Stimulated activated naive CD8-positive, alpha-beta T cell treated with anti-CD3 and anti-CD28 coated beads, Interleukin-15, amount 100 ng/mL, for 72 hours (primary cell): ENCODE measurements at regions not wholly inside any gene's neighbourhood (a gene's known extent, or its start where the extent isn't known, plus 50 kb on each side); places are given as distances from the start of the nearest gene placed in this dataset.
"Not testable (repeated sequence)": the region's sequence is repeated elsewhere in the genome, so short reads cannot be mapped to it uniquely, and the experiment has no call there.

Experiments used
- ATAC-seq: fragments of 150-1000 bp; cut with Tn5 transposase; 2 replicates; pipeline ENCODE4 v1.10.0; 2021; ENCODE audit warnings: mild to moderate bottlenecking, moderate library complexity
- DNase-seq, 2 donors: peaks; one replicate each; pipeline ENCODE4 v3.0.0; 2021 to 2022
- H3K27ac Mint-ChIP-seq, 2 donors: one replicate each; pipeline ENCODE4 v1.8.0; 2022; ENCODE audit warnings: mild to moderate bottlenecking in 2 of 2, mixed read lengths in 2 of 2, moderate library complexity in 2 of 2
- H3K27me3 Mint-ChIP-seq: one replicate; pipeline ENCODE4 v1.8.0; 2022; ENCODE audit warnings: mixed read lengths
- H3K4me1 Mint-ChIP-seq: one replicate; pipeline ENCODE4 v1.8.0; 2022; ENCODE audit warnings: mild to moderate bottlenecking, mixed read lengths
- H3K4me3 Mint-ChIP-seq, 2 donors: one replicate each; pipeline ENCODE4 v1.8.0; 2022; ENCODE audit warnings: mild to moderate bottlenecking in 2 of 2, mixed read lengths in 2 of 2, moderate library complexity in 1 of 2
- H3K9me3 Mint-ChIP-seq, 2 donors: one replicate each; pipeline ENCODE4 v1.8.0; 2022; ENCODE audit warnings: mixed read lengths in 2 of 2

DNA sequence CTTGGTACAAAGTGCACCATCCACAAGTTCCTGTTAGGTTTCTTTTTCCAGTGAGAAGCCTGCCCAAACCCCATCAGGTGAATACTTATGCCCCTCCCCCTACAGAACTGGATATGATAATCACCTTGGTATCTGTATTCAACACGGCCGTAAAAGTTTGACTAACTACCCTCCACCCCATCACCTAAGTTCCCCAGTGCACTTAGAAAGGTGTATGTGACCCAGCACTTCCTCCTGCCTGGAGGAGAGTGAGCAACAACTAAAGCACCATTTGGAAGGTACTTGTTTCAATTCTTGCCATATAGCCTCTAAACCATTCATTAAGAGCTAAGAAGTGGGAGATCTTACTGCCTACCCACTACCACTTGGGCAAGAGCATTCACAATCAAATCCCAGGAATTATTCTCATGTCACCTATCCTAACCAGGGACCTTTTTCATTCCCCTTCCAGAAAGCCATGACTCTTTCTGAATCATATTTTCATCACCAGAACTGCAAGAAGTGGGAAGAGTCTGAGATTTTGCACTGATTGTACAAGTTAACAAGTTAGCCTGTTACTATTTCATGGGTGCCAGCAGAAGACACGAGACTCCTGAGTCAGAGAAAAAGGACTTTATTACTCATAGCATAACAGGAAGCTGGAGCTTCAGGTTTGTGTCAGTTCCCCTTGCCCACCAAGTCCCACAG is 53.5 kb upstream of the NDUFV2 start:
- Mint-ChIP-seq H3K27me3 (no peaks in the 10 kb centered on the region), H3K27ac (no peak overlapping the region), H3K9me3 (peaks cover 26 to 30% of the 10 kb centered on the region in 2 donors), H3K4me1 (peaks cover 8% of the 10 kb centered on the region), H3K4me3 (no peak overlapping the region)
- DNase-seq, result no peak
- ATAC-seq, result peak; percentile 39

DNA sequence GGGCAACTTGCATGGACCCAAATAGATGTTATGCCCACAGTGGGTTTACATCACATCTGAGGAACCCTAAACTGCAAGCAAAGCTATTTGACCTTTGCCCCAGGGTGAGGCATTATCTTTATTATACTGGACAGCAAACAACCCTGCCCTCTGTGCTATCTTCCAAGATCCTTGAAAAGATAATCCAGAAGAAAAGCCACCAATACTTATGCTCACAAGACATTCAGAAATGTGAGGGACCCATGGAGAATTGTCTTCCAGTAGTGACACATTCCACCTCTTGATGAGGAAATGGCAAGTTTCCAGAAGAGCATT is 53.0 kb upstream of the NDUFV2 start:
- H3K9me3 Mint-ChIP-seq, result peaks cover 26 to 30% of the 10 kb centered on the region in 2 donors
- H3K4me1 Mint-ChIP-seq, result peaks cover 8% of the 10 kb centered on the region
- DNase-seq (no peak), ATAC-seq (no peak)
- no peaks in the 10 kb centered on the region for H3K27me3 Mint-ChIP-seq
- H3K4me3 Mint-ChIP-seq, result no peak overlapping the region
- H3K27ac Mint-ChIP-seq, result no peak overlapping the region

DNA sequence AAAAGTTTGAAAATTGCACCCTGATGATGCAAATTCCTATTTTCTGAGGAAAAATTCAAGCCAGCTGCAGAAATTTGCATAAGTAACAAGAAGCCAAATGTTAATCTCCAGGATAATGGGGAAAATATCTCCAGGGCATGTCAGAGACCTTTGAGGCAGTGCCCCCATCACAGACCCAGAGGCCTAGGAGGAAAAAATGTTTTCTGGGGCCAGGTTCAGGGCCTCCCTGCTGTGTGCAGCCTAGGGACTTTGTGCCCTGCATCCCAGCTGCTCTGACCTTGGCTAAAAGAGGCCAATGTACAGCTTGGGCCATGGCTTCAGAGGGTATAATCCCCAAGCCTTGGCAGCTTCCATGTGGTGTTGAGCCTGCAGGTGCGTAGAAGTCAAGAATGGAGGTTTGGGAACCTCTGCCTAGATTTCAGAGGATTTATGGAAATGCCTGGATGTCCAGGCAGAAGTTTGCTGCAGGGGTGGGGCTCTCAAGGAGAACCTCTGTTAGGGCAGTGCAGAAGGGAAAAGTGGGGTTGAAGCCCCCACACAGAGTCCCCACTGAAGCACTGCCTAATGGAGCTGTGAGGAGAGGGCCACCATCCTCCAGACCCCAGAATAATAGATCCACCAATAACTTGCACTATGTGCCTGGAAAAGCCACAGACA is 51.7 kb upstream of the NDUFV2 start:
- not testable (repeated sequence) for H3K4me1 Mint-ChIP-seq, DNase-seq, H3K27me3 Mint-ChIP-seq, H3K4me3 Mint-ChIP-seq, ATAC-seq, H3K27ac Mint-ChIP-seq
- peaks cover 26 to 30% of the 10 kb centered on the region in 2 donors for H3K9me3 Mint-ChIP-seq
